Liver (tissue), 8 donors: ENCODE measurements at regions not wholly inside any gene's neighbourhood (a gene's known extent, or its start where the extent isn't known, plus 50 kb on each side); places are given as distances from the start of the nearest gene placed in this dataset.

Experiments used
- DNase-seq: peaks from one replicate; pipeline ENCODE4 v3.0.0-alpha.2; 2017; ENCODE audit warnings: low spot score
- H3K27ac ChIP-seq, 2 donors: one replicate each; pipeline ENCODE4 v1.7.0; 2013; ENCODE audit warnings: inconsistent platforms in 2 of 2, low read length in 2 of 2, control low read depth in 1 of 2, low read depth in 1 of 2, mild to moderate bottlenecking in 1 of 2
- H3K27me3 ChIP-seq, 4 donors: one replicate each; pipeline versions ENCODE4 v1.6.1 to v1.7.0; 2013; ENCODE audit warnings: low read length in 3 of 4, inconsistent platforms in 1 of 4, mild to moderate bottlenecking in 1 of 4, moderate library complexity in 1 of 4; ENCODE audit not compliant: control insufficient read depth in 4 of 4, insufficient read depth in 4 of 4
- H3K36me3 ChIP-seq, 4 donors: one replicate each; pipeline versions ENCODE4 v1.6.1 to v1.7.0; 2013; ENCODE audit warnings: low read length in 3 of 4, mild to moderate bottlenecking in 3 of 4, low read depth in 1 of 4, moderate library complexity in 1 of 4; ENCODE audit not compliant: control insufficient read depth in 4 of 4, insufficient read depth in 3 of 4
- H3K4me1 ChIP-seq, 4 donors: one replicate each; pipeline versions ENCODE4 v1.6.1 to v1.7.0; 2013; ENCODE audit warnings: low read length in 3 of 4, mild to moderate bottlenecking in 3 of 4, moderate library complexity in 1 of 4; ENCODE audit not compliant: control insufficient read depth in 4 of 4, insufficient read depth in 4 of 4
- H3K4me3 ChIP-seq, 3 donors: one replicate each; pipeline versions ENCODE4 v1.6.1 to v1.7.0; 2013; ENCODE audit warnings: low read length in 3 of 3, control low read depth in 1 of 3, low read depth in 1 of 3, mild to moderate bottlenecking in 1 of 3
- H3K9ac ChIP-seq, 2 donors: one replicate each; pipeline ENCODE4 v1.7.0; 2013; ENCODE audit warnings: low read length in 2 of 2, mild to moderate bottlenecking in 2 of 2, moderate library complexity in 2 of 2, control low read depth in 1 of 2, low read depth in 1 of 2
- H3K9me3 ChIP-seq, 4 donors: one replicate each; pipeline versions ENCODE4 v1.6.1 to v1.7.0; 2013; ENCODE audit warnings: low read length in 3 of 4; ENCODE audit not compliant: control insufficient read depth in 4 of 4
- EGR1 ChIP-seq, 2 donors: IDR thresholded peaks; 2 replicates each; pipeline ENCODE4 v1.6.1; 2016 to 2018; ENCODE audit warnings: antibody characterized with exemption in 2 of 2, low read depth in 2 of 2
- FOXA1 ChIP-seq: IDR thresholded peaks from 2 replicates; pipeline ENCODE4 v1.6.1; 2016; ENCODE audit warnings: antibody characterized with exemption
- FOXA2 ChIP-seq: IDR thresholded peaks from 2 replicates; pipeline ENCODE4 v1.6.1; 2016; ENCODE audit warnings: antibody characterized with exemption
- GABPA ChIP-seq, 2 donors: IDR thresholded peaks in 1 of 2; conservative IDR thresholded peaks in 1 of 2; 2 replicates each; pipeline ENCODE4 v1.6.1; 2016; ENCODE audit warnings: antibody characterized with exemption in 2 of 2, mild to moderate bottlenecking in 1 of 2, moderate library complexity in 1 of 2
- HNF4A ChIP-seq, 2 donors: conservative IDR thresholded peaks; 2 replicates each; pipeline ENCODE4 v1.6.1; 2016; ENCODE audit warnings: antibody characterized with exemption in 2 of 2, mild to moderate bottlenecking in 2 of 2
- HNF4G ChIP-seq: IDR thresholded peaks from 2 replicates; pipeline ENCODE4 v1.6.1; 2016; ENCODE audit warnings: antibody characterized with exemption
- JUND ChIP-seq, 2 donors: IDR thresholded peaks; 2 replicates each; pipeline ENCODE4 v1.6.1; 2016; ENCODE audit warnings: antibody characterized with exemption in 2 of 2
- NR2F2 ChIP-seq: IDR thresholded peaks from 2 replicates; pipeline ENCODE4 v1.6.1; 2016; ENCODE audit warnings: antibody characterized with exemption
- RAD21 ChIP-seq, 2 donors: IDR thresholded peaks; 2 replicates each; pipeline ENCODE4 v1.6.1; 2016; ENCODE audit warnings: antibody characterized with exemption in 2 of 2, mild to moderate bottlenecking in 2 of 2
- RXRA ChIP-seq, 2 donors: IDR thresholded peaks; 2 replicates each; pipeline ENCODE4 v1.6.1; 2017 to 2018; ENCODE audit warnings: antibody characterized with exemption in 2 of 2, mild to moderate bottlenecking in 1 of 2
- TAF1 ChIP-seq: conservative IDR thresholded peaks from 2 replicates; pipeline ENCODE4 v1.6.1; 2016; ENCODE audit warnings: antibody characterized with exemption, mild to moderate bottlenecking
- YY1 ChIP-seq: IDR thresholded peaks from 2 replicates; pipeline ENCODE4 v1.6.1; 2016; ENCODE audit warnings: antibody characterized with exemption, mild to moderate bottlenecking
- WGBS: extraction: QIAGEN DNeasy Blood & Tissue Kit; methylation state at CpG from one replicate; pipeline ENCODE4 v1.1.7; 2013; 5-methylcytosine and 5-hydroxymethylcytosine counted together
- TF ChIP-seq, protein P1 (sequence below): IDR thresholded peaks from 2 replicates; pipeline ENCODE4 v1.6.1; 2016; ENCODE audit warnings: antibody characterized with exemption, mild to moderate bottlenecking
- TF ChIP-seq, protein P2 (sequence below): fragments of 150-350 bp; IDR thresholded peaks from 2 replicates; pipeline ENCODE4 v1.5.1; 2017; ENCODE audit warnings: improper control_type of control experiment, low read depth, low read length; ENCODE audit not compliant: missing input control
- TF ChIP-seq, protein P3 (sequence below): IDR thresholded peaks from 2 replicates; pipeline ENCODE4 v1.6.1; 2016; ENCODE audit warnings: antibody characterized with exemption
- TF ChIP-seq, protein P4 (sequence below): IDR thresholded peaks from 2 replicates; pipeline ENCODE4 v1.6.1; 2016; ENCODE audit warnings: antibody characterized with exemption
- TF ChIP-seq, protein P5 (sequence below): IDR thresholded peaks from 2 replicates; pipeline ENCODE4 v1.6.1; 2016; ENCODE audit warnings: antibody characterized with exemption
- donor health status: healthy.
- donor health status: healthy.
- donor health status: healthy.
- donor health status: healthy.
- donor health status: healthy.

DNA sequence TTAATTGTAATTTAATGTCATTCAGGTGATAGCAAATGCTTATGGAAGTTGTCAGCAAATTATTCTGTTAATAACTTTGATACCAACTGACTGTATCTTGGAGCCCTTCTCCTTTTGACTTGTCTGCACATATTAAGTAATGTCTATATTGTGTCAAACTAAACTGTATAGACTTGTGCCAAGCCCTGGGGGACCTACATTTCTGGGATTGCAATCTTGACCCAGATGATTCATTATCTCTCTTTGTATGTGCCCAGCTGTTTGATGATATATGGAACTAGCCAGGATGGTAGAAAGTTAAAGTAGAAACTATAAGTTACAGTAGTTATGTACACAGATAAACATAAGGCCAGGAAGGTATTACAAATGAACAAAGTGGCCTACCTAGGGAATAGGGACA, 402.8 kb upstream of the RARB start:
- no peak for TF ChIP-seq HNF4G

DNA sequence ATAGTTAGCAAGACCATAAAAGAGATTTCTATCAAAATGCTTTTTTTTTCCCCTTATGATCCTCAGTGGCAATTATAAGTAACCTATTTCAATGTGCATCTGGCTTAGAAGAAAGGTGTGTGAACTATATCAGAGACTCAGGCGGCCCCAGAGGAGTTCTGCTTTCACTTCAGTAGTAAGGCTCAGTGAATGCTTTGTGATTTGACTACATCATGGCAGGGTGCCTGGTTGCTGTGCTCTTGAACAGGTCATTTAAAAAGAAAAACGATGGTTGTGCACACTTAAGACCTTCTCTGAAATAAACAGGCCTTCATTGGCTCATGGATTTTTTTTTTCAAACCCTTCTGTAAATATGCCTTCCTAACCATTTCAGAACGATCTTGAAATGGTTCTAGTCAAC, 400.4 kb upstream of the RARB start:
- TF ChIP-seq FOXA1 (no peak), JUND (IDR thresholded peaks at IDR 0.05) (no peak), RAD21 (IDR thresholded peaks at IDR 0.05) (no peak), HNF4G (no peak), YY1 (no peak), EGR1 (IDR thresholded peaks at IDR 0.05; ENCODE audit: low read depth in 2 of 2) (no peak), TAF1 (no peak), RXRA (IDR thresholded peaks at IDR 0.05) (no peak), GABPA (IDR thresholded peaks at IDR 0.05 in 1 of 2, conservative IDR thresholded peaks at IDR 0.05 in 1 of 2) (no peak), FOXA2 (no peak), HNF4A (conservative IDR thresholded peaks at IDR 0.05) (no peak), NR2F2 (no peak)
- TF ChIP-seq, protein P1, sequence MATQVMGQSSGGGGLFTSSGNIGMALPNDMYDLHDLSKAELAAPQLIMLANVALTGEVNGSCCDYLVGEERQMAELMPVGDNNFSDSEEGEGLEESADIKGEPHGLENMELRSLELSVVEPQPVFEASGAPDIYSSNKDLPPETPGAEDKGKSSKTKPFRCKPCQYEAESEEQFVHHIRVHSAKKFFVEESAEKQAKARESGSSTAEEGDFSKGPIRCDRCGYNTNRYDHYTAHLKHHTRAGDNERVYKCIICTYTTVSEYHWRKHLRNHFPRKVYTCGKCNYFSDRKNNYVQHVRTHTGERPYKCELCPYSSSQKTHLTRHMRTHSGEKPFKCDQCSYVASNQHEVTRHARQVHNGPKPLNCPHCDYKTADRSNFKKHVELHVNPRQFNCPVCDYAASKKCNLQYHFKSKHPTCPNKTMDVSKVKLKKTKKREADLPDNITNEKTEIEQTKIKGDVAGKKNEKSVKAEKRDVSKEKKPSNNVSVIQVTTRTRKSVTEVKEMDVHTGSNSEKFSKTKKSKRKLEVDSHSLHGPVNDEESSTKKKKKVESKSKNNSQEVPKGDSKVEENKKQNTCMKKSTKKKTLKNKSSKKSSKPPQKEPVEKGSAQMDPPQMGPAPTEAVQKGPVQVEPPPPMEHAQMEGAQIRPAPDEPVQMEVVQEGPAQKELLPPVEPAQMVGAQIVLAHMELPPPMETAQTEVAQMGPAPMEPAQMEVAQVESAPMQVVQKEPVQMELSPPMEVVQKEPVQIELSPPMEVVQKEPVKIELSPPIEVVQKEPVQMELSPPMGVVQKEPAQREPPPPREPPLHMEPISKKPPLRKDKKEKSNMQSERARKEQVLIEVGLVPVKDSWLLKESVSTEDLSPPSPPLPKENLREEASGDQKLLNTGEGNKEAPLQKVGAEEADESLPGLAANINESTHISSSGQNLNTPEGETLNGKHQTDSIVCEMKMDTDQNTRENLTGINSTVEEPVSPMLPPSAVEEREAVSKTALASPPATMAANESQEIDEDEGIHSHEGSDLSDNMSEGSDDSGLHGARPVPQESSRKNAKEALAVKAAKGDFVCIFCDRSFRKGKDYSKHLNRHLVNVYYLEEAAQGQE = no peak
- TF ChIP-seq, protein P2, sequence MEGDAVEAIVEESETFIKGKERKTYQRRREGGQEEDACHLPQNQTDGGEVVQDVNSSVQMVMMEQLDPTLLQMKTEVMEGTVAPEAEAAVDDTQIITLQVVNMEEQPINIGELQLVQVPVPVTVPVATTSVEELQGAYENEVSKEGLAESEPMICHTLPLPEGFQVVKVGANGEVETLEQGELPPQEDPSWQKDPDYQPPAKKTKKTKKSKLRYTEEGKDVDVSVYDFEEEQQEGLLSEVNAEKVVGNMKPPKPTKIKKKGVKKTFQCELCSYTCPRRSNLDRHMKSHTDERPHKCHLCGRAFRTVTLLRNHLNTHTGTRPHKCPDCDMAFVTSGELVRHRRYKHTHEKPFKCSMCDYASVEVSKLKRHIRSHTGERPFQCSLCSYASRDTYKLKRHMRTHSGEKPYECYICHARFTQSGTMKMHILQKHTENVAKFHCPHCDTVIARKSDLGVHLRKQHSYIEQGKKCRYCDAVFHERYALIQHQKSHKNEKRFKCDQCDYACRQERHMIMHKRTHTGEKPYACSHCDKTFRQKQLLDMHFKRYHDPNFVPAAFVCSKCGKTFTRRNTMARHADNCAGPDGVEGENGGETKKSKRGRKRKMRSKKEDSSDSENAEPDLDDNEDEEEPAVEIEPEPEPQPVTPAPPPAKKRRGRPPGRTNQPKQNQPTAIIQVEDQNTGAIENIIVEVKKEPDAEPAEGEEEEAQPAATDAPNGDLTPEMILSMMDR = no peak
- TF ChIP-seq, protein P3, sequence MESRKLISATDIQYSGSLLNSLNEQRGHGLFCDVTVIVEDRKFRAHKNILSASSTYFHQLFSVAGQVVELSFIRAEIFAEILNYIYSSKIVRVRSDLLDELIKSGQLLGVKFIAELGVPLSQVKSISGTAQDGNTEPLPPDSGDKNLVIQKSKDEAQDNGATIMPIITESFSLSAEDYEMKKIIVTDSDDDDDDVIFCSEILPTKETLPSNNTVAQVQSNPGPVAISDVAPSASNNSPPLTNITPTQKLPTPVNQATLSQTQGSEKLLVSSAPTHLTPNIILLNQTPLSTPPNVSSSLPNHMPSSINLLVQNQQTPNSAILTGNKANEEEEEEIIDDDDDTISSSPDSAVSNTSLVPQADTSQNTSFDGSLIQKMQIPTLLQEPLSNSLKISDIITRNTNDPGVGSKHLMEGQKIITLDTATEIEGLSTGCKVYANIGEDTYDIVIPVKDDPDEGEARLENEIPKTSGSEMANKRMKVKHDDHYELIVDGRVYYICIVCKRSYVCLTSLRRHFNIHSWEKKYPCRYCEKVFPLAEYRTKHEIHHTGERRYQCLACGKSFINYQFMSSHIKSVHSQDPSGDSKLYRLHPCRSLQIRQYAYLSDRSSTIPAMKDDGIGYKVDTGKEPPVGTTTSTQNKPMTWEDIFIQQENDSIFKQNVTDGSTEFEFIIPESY = no peak
- TF ChIP-seq, protein P4, sequence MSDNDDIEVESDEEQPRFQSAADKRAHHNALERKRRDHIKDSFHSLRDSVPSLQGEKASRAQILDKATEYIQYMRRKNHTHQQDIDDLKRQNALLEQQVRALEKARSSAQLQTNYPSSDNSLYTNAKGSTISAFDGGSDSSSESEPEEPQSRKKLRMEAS = no peak
- TF ChIP-seq, protein P5, sequence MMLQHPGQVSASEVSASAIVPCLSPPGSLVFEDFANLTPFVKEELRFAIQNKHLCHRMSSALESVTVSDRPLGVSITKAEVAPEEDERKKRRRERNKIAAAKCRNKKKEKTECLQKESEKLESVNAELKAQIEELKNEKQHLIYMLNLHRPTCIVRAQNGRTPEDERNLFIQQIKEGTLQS = no peak
- no peaks in the 10 kb centered on the region for H3K4me1 ChIP-seq
- H3K4me3 ChIP-seq = no peak overlapping the region
- no peak overlapping the region for H3K27ac ChIP-seq
- H3K27me3 ChIP-seq = no peaks in the 10 kb centered on the region
- H3K9me3 ChIP-seq = no peaks in the 10 kb centered on the region
- H3K9ac ChIP-seq = no peak overlapping the region
- H3K36me3 ChIP-seq = no peaks in the 10 kb centered on the region
- no peak for DNase-seq
- 58% methylated on average over 3 of the region's 3 CpGs for whole genome bisulfite sequencing

More for the DNA sequence above, 402.8 kb upstream of the RARB start:
- H3K9ac ChIP-seq = no peak overlapping the region
- no peaks in the 10 kb centered on the region for H3K9me3 ChIP-seq
- no peaks in the 10 kb centered on the region for H3K36me3 ChIP-seq
- no peaks in the 10 kb centered on the region for H3K4me1 ChIP-seq
- no peak overlapping the region for H3K4me3 ChIP-seq
- H3K27ac ChIP-seq = no peak overlapping the region
- DNase-seq = no peak
- H3K27me3 ChIP-seq = no peaks in the 10 kb centered on the region
